HG03469 (cell line): ENCODE measurements at regions not wholly inside any gene's neighbourhood (a gene's known extent, or its start where the extent isn't known, plus 50 kb on each side); places are given as distances from the start of the nearest gene placed in this dataset.

Source experiments
- ATAC-seq: cut with Tn5 transposase; IDR thresholded peaks from one replicate; pipeline ENCODE4 v1.9.1; 2021; ENCODE audit warnings: mild to moderate bottlenecking, moderate library complexity, moderate number of reproducible peaks; ENCODE audit not compliant: unreplicated experiment

- no peak for ATAC-seq
These were observed 417.3 kb upstream of the TRIB2 start for GRCh38 chr2:12299431-12299830.

- ATAC-seq = no peak
These were observed 416.6 kb upstream of the TRIB2 start for GRCh38 chr2:12300019-12300602.

GRCh38 chr2:12300927-12301326 lies 415.8 kb upstream of the TRIB2 start:
- ATAC-seq = no peak

GRCh38 chr2:12302140-12302539 lies 414.6 kb upstream of the TRIB2 start:
- ATAC-seq = no peak

- ATAC-seq = no peak
These were observed 414.0 kb upstream of the TRIB2 start for GRCh38 chr2:12302691-12303090.

- no peak for ATAC-seq
These were observed 413.3 kb upstream of the TRIB2 start for GRCh38 chr2:12303181-12304030.

GRCh38 chr2:12304564-12305171 lies 412.1 kb upstream of the TRIB2 start:
- no peak for ATAC-seq

GRCh38 chr2:12305931-12306330 lies 410.8 kb upstream of the TRIB2 start:
- ATAC-seq = no peak

- no peak for ATAC-seq
These were observed 406.3 kb upstream of the TRIB2 start for GRCh38 chr2:12310399-12310798.

- no peak for ATAC-seq
These were observed 403.1 kb upstream of the TRIB2 start for GRCh38 chr2:12313445-12314126.

GRCh38 chr2:12314127-12314760 lies 402.5 kb upstream of the TRIB2 start:
- ATAC-seq = no peak

GRCh38 chr2:12315224-12315623 lies 401.5 kb upstream of the TRIB2 start:
- ATAC-seq = no peak

GRCh38 chr2:12316476-12316875 lies 400.3 kb upstream of the TRIB2 start:
- ATAC-seq = no peak

GRCh38 chr2:12317286-12317685 lies 399.4 kb upstream of the TRIB2 start:
- ATAC-seq = no peak

GRCh38 chr2:12317814-12318426 lies 398.8 kb upstream of the TRIB2 start:
- ATAC-seq = no peak

- no peak for ATAC-seq
These were observed 398.2 kb upstream of the TRIB2 start for GRCh38 chr2:12318427-12319057.

GRCh38 chr2:12320027-12320734 lies 396.6 kb upstream of the TRIB2 start:
- no peak for ATAC-seq

- ATAC-seq = no peak
These were observed 395.6 kb upstream of the TRIB2 start for GRCh38 chr2:12320991-12321641.

GRCh38 chr2:12321886-12322285 lies 394.9 kb upstream of the TRIB2 start:
- ATAC-seq = no peak
